ENCODE measurements at regions not wholly inside any gene's neighbourhood (a gene's known extent, or its start where the extent isn't known, plus 50 kb on each side); places are given as distances from the start of the nearest gene placed in this dataset.

GRCh38 chr6:106035655-106036054 lies 50.5 kb upstream of the PRDM1 start:
- no peak for DNase-seq (ENCODE audit: low read depth in 4 of 4, low spot score in 3 of 4)

DNA sequence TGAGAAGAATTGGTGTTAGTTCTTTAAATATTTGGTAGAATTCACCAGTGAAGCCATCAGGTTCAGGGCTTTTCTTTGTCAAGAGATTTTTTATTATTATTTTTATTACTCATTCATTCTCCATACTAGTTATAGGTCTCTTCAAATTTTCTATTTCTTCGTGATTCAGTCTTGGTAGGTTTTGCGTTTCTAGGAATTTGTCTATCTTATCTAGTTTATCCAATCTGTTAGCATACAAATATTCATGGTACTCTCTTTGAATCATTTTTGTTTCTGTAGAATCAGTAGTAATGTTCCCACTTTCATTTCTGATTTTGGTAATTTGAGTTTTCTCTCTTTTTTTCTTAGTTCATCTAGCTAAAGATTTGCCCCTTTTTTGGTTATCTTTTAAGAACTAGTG lies 52.3 kb upstream of the PRDM1 start:
- no peak for DNase-seq (ENCODE audit: low read depth in 4 of 4, low spot score in 3 of 4)

DNA sequence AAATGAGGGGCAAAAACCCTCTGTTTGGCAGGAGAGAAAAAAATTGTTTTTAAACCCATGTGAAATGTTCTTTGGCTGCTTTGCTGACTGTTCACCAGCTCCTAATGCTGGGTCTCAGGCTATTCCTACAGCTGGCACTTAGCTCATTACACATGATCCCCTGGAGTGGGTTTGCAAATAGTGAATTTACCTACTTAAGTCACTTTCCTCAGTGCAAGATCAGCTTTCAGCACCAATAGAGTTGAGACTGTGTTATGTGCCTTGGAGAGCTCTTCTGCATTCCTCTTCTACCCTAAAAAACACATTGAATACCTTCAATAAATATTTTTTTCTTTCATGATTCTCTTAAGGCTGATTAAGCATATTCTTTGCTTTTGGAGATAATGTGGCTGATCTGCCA lies 58.4 kb upstream of the PRDM1 start:
- no peak for DNase-seq (ENCODE audit: low read depth in 4 of 4, low spot score in 3 of 4)

DNA sequence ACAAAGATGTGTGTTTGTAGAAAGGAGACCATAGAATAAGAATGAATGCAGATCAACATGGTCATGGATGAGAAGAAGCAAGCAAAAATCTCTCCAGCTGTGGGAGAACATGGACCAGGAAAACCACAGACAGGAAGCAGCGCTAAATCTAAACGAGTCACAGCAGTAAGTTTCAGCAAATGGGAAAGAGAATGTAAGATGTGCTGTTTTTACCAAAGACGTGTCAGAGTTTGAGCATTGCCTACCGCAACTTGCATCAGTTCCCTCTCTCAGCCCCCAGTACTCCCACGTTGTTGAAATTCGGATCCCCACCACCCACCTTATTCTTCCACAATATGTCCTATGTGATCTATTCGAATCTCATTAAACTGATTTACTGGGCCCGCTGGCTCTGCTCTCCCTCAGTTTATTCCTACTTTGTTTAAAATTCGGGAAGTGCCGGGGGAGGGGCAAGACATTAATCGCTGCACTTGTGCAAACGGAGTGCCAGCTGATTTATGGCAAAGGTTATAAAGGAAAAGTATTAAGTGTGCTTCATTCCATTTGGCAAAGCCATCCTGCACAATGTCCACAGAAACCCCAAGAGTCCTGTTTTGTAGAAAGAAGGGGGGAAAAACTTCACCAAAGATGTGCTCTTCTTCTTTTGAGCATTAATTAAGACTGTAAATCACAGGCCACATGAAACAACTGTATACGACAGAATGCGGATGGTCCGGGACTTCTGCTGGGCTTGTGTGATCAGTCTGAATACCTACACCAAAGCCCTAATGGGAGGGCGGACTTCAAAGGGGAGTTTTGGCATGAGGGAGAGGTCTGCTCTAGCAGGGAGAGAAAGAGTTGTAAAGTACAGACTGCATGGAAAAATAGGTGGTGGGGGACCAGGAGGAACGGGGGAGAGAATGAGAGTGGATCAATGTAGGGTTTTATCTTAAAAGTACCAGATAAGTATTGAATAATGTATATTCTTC lies 59.1 kb upstream of the PRDM1 start:
- DNase-seq (ENCODE audit: low read depth in 4 of 4, low spot score in 3 of 4): peak in 1 of 4 donors; percentile 6

DNA sequence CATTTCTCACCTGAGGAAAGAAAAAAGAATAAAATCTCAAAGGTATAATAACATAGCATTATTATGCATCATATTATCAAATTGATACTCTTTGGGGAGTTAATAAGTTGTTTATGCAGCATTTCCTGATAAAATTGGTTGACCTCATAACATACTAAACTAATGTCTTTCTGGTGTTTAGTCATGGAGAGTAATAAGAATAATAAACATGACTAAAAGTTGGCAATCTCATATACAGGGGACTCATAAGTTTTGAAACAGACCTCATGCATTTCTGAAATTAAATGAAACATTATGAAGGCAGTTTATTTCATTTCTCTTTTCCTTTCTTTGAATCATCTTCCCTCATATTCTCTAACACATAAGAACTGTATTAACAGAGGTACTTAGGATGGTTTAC lies 60.5 kb upstream of the PRDM1 start:
- DNase-seq (ENCODE audit: low read depth in 4 of 4, low spot score in 3 of 4): no peak

DNA sequence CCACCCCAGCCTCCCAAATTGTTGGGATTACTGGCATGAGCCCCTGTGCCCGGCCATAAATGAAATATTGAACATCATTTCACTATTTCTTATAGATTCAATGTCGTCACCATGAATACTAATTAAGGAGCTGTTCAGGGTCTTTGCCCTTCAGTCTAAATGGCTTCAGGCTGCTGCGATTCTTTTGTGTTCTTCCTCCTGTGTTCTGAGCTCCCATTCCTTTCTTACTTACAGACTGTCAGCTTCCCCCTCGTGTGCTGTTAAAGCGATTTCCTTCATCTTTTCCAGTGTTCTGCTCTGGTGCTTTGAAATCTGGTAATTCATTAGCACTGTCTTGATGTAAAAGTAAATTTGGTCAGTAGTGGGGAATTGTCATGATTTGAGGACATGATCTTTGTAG lies 63.3 kb upstream of the PRDM1 start:
- DNase-seq (ENCODE audit: low read depth in 4 of 4, low spot score in 3 of 4): no peak

DNA sequence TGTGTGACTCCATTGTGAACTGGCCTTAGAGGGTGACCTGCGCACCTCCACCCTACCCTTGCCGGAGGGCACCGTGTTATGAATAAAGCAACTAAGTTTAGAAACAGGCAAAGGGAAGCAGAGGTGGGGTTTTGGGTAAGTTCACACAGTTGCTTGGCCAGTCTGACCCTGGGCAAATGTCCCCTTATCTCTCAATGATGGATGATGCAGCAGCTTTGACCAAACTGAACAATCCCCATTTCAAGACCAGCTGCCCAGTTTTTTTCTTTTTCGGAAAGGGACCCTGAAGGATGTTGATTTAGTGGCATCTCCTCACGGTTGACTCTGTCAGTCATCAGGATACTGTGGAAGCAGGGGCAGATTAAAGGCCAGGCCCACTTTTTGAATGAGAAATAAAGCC lies 68.7 kb upstream of the PRDM1 start:
- no peak for DNase-seq (ENCODE audit: low read depth in 4 of 4, low spot score in 3 of 4)

DNA sequence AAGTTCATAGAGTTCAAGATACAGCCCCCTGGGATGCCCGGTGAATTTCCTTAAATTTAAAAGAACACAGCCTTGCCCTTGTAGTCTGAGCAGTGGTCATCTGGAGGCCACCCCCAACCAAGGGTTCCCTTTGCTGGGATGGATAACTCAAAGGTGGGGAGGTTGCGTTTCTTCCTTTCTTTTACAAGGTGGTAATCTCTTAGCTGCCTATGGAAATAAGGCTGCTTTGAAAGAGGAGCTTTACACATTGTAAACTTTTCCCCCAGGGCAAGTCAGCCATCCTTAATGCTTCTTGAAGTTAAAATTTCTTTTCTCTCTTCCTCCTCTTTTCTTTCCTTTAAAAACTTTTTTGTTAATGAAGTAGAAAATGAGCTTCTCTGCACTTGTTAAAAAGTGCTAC lies 71.2 kb upstream of the PRDM1 start:
- no peak for DNase-seq (ENCODE audit: low read depth in 4 of 4, low spot score in 3 of 4)

- DNase-seq (ENCODE audit: low read depth in 4 of 4, low spot score in 3 of 4): no peak
These were observed 74.7 kb upstream of the PRDM1 start for GRCh38 chr6:106011476-106011875.

- no peak for DNase-seq (ENCODE audit: low read depth in 4 of 4, low spot score in 3 of 4)
These were observed 80.2 kb upstream of the PRDM1 start for GRCh38 chr6:106005954-106006353.

DNA sequence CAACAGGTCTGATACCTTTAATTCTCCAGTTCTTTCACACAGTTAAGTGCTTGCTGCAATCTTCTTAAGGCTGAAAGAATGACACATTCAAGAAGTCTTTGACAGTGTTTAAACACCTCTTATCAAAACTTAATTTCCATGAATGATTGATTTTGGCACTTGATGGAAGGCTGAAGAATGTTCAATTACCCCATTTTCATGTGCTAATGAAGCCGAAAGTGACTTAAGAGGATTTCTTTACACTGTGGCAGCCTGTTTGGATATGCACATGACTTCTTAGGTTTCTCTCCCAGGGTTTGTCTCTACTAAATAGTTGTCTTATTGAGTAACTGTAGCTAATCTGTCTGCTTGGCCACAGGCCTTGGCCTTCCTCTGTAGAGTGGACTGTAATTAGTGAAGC lies 81.1 kb upstream of the PRDM1 start:
- no peak for DNase-seq (ENCODE audit: low read depth in 4 of 4, low spot score in 3 of 4)

DNA sequence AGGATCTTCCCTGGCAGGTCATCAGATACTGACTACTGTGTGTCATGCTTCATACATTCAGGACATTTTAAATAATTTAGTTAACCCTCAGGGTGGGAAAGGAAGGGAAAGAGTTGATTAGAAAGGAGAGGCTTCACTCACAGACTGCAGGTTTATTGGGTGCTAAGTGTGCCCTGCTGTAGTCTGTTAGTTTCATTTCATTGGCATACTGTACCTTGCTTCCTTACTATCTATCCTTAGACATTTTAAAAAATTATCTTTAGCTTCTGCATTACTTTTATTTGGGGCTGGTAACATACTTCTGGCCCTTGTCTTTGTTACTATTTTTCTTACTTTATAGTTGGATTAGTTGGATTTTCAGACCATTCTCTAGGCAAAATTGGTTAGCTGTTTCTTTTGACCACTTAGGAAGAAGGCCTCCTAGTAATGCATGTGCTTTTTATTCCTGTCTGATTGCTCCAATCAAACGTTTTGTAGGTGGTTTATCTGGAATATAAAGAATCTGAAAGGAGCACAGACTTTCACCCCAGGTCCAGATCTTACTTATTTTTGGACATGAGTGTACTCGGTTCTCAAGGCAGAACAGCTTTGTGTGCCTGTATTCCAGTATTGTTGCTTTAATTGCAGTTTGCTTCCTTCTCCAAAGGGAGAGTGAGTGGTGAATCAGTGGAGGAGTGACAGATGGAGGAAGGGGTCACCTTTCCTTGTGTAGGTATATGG lies 82.7 kb upstream of the PRDM1 start:
- no peak for DNase-seq (ENCODE audit: low read depth in 4 of 4, low spot score in 3 of 4)

GRCh38 chr6:106002005-106002404 lies 84.1 kb upstream of the PRDM1 start:
- DNase-seq (ENCODE audit: low read depth in 4 of 4, low spot score in 3 of 4): no peak

DNA sequence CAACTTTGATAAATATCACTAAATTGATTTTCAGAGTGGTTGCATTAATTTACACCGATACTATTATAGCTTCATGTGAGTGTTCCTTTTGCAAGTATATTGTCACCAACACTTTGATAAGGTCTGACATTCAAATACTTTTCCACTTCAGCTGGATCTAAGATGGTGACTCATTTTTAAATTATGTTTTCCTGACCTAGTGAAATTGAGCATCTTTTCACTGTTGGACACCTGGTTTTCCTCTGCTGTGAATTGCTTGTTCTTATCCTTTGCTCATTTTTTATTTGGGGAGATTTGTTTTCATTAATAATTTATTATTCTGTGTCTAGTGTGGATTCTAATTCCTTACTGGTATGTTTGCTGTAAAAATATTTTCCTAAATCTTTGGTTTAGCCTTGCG lies 85.2 kb upstream of the PRDM1 start:
- DNase-seq (ENCODE audit: low read depth in 4 of 4, low spot score in 3 of 4): no peak

- DNase-seq (ENCODE audit: low read depth in 4 of 4, low spot score in 3 of 4): no peak
These were observed 88.7 kb upstream of the PRDM1 start for GRCh38 chr6:105997482-105997881.

DNA sequence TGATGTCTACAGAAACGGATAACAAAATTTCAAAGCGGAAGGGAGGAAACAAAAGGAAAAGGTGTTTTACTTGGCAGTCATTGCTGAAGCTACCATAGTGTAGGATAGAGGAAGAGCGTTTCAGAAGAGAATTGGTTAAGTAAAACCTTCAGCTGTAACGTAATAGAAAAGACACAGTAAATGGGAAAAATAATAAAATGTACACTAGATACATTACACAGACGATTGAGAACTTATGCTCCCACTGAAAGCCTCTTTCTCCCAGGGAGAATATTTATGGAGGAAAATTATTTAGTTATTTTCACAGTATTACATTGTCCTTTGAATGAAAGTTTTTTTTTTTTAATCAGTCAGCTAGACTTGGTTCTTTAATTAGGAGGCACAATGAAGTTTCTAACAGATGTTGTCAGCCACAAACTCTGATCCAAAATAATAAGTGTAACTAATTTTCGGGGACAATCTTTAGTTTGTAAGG lies 90.7 kb upstream of the PRDM1 start:
- DNase-seq (ENCODE audit: low read depth in 4 of 4, low spot score in 3 of 4): no peak

DNA sequence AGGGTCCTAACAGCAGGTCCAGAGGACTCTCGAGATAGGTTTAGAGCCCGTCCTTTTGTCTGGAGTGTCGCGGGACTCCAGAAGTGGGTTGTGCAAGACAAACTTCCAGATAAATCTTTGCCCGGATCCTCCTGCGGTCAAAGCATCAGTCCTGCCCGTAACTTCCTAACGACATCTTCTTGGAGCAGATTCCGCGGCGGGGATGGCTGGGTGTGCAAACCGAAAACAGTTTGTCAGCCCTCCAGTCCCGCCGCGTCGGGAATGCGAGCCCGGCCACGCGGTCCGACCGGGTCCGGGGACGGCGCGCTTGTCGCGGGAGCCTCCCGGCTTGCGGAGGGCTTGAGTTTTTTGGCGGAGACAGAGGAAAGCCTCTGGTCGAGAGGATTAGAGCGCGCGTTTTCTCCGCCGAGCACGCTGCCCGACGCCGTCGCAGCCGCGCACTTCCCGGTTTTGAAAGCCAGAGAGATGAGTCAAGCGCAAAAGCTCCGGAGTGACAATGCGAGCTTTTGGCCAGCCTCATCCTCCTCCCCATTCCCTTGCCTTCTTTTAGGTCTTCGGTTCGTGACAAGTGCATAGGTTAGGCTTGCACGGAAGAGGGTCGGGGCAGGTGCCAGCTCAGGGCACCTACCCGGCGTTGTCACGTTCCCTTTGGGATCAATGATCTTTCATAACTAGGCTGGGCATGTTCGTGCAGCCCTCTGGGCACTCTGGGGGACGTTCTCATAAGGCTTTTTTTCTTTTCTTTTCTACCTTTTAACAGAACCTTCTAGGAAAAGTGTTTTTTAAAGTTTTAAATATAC lies 91.3 kb upstream of the PRDM1 start:
- DNase-seq (ENCODE audit: low read depth in 4 of 4, low spot score in 3 of 4): no peak

- no peak for DNase-seq (ENCODE audit: low read depth in 4 of 4, low spot score in 3 of 4)
These were observed 92.0 kb upstream of the PRDM1 start for GRCh38 chr6:105994118-105994590.

GRCh38 chr6:105993341-105994117 lies 92.6 kb upstream of the PRDM1 start:
- DNase-seq (ENCODE audit: low read depth in 4 of 4, low spot score in 3 of 4): no peak

DNA sequence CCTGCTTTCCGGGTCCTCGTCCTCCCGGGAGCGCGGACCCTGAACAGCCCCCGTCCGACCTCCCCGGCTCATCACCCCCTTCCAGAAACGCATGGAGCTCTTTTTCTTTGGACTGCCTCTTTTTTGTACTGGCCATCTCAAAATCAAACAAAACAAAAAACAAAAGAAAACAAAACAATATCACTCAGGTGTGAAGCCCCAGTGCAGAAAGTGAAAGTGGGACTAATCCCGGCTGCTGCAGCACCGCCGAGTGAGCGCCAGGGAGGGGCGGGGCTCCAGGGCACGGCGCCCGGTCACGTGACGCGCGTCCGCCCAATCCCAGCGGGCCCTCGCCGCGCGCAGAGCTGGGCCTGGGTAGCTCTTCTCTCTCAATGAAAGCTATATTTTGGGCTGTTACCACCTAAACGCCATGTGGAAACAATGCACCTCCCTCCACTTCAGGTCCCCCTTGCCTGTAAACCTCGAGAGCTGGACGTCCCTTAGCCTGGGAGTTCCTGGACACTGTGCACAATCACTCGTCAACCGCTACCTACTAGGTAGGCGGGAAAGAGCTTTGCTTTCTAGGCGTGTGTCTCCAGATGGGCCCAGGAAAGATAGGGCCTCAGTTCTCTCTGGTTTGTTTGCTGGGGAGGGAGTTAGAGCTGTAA lies 93.7 kb upstream of the PRDM1 start:
- peak in 1 of 4 donors; percentile 61 for DNase-seq (ENCODE audit: low read depth in 4 of 4, low spot score in 3 of 4)
